ENCODE measurements at regions not wholly inside any gene's neighbourhood (a gene's known extent, or its start where the extent isn't known, plus 50 kb on each side); places are given as distances from the start of the nearest gene placed in this dataset.

DNA sequence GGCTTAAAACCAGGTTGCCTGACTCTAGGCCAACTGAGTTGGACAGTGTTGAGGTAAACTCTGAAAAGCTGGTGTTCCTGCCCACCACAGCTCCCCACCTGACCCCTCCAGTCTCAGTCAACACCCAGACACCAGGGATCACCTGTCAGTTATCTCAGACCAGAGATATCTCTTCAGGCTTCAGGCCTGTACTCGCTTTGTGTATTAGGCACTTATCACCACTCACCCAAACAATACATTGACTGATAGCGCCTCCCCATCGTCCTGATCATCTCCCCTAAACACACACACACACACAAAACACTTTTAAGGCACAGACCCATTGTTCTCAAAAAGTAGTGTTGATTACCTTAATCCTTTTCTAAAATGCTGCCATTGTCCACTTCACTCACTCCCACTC lies 111.5 kb downstream of the PLCE1 start:
- H3K36me3 Mint-ChIP-seq, result no peaks in the 10 kb centered on the region
- ChIA-PET POLR2A (interaction anchor here (0.7 kb wide), 1 partner anchor 74 kb away, joined by 4 read pairs; no protein-coding TSS in a partner anchor), CTCF (no interaction called here)
- H3K27me3 Mint-ChIP-seq (ENCODE audit: low read depth), result no peaks in the 10 kb centered on the region; the same call in none of the 2 replicates
- DNase-seq (ENCODE audit: low spot score) (no peak), ATAC-seq (no peak)
- TF ChIP-seq, protein P1, sequence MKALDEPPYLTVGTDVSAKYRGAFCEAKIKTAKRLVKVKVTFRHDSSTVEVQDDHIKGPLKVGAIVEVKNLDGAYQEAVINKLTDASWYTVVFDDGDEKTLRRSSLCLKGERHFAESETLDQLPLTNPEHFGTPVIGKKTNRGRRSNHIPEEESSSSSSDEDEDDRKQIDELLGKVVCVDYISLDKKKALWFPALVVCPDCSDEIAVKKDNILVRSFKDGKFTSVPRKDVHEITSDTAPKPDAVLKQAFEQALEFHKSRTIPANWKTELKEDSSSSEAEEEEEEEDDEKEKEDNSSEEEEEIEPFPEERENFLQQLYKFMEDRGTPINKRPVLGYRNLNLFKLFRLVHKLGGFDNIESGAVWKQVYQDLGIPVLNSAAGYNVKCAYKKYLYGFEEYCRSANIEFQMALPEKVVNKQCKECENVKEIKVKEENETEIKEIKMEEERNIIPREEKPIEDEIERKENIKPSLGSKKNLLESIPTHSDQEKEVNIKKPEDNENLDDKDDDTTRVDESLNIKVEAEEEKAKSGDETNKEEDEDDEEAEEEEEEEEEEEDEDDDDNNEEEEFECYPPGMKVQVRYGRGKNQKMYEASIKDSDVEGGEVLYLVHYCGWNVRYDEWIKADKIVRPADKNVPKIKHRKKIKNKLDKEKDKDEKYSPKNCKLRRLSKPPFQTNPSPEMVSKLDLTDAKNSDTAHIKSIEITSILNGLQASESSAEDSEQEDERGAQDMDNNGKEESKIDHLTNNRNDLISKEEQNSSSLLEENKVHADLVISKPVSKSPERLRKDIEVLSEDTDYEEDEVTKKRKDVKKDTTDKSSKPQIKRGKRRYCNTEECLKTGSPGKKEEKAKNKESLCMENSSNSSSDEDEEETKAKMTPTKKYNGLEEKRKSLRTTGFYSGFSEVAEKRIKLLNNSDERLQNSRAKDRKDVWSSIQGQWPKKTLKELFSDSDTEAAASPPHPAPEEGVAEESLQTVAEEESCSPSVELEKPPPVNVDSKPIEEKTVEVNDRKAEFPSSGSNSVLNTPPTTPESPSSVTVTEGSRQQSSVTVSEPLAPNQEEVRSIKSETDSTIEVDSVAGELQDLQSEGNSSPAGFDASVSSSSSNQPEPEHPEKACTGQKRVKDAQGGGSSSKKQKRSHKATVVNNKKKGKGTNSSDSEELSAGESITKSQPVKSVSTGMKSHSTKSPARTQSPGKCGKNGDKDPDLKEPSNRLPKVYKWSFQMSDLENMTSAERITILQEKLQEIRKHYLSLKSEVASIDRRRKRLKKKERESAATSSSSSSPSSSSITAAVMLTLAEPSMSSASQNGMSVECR (CRISPR knock-in tag; IDR thresholded peaks at IDR 0.05; ENCODE audit: borderline replicate concordance), result no peak
- no peak for TF ChIP-seq NR3C1 (CRISPR knock-in tag; conservative IDR thresholded peaks at IDR 0.05; ENCODE audit: low read depth)
- TF ChIP-seq FOXP1 (CRISPR knock-in tag; IDR thresholded peaks at IDR 0.05; ENCODE audit: borderline replicate concordance), result no peak
- TF ChIP-seq, protein P2, sequence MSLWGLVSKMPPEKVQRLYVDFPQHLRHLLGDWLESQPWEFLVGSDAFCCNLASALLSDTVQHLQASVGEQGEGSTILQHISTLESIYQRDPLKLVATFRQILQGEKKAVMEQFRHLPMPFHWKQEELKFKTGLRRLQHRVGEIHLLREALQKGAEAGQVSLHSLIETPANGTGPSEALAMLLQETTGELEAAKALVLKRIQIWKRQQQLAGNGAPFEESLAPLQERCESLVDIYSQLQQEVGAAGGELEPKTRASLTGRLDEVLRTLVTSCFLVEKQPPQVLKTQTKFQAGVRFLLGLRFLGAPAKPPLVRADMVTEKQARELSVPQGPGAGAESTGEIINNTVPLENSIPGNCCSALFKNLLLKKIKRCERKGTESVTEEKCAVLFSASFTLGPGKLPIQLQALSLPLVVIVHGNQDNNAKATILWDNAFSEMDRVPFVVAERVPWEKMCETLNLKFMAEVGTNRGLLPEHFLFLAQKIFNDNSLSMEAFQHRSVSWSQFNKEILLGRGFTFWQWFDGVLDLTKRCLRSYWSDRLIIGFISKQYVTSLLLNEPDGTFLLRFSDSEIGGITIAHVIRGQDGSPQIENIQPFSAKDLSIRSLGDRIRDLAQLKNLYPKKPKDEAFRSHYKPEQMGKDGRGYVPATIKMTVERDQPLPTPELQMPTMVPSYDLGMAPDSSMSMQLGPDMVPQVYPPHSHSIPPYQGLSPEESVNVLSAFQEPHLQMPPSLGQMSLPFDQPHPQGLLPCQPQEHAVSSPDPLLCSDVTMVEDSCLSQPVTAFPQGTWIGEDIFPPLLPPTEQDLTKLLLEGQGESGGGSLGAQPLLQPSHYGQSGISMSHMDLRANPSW (CRISPR knock-in tag; conservative IDR thresholded peaks at IDR 0.05; ENCODE audit: low read depth), result no peak
- TF ChIP-seq, protein P3, sequence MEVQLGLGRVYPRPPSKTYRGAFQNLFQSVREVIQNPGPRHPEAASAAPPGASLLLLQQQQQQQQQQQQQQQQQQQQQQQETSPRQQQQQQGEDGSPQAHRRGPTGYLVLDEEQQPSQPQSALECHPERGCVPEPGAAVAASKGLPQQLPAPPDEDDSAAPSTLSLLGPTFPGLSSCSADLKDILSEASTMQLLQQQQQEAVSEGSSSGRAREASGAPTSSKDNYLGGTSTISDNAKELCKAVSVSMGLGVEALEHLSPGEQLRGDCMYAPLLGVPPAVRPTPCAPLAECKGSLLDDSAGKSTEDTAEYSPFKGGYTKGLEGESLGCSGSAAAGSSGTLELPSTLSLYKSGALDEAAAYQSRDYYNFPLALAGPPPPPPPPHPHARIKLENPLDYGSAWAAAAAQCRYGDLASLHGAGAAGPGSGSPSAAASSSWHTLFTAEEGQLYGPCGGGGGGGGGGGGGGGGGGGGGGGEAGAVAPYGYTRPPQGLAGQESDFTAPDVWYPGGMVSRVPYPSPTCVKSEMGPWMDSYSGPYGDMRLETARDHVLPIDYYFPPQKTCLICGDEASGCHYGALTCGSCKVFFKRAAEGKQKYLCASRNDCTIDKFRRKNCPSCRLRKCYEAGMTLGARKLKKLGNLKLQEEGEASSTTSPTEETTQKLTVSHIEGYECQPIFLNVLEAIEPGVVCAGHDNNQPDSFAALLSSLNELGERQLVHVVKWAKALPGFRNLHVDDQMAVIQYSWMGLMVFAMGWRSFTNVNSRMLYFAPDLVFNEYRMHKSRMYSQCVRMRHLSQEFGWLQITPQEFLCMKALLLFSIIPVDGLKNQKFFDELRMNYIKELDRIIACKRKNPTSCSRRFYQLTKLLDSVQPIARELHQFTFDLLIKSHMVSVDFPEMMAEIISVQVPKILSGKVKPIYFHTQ (CRISPR knock-in tag; IDR thresholded peaks at IDR 0.05), result no peak
- TF ChIP-seq NFE2L1 (CRISPR knock-in tag; IDR thresholded peaks at IDR 0.05), result no peak
- TF ChIP-seq, protein P4, sequence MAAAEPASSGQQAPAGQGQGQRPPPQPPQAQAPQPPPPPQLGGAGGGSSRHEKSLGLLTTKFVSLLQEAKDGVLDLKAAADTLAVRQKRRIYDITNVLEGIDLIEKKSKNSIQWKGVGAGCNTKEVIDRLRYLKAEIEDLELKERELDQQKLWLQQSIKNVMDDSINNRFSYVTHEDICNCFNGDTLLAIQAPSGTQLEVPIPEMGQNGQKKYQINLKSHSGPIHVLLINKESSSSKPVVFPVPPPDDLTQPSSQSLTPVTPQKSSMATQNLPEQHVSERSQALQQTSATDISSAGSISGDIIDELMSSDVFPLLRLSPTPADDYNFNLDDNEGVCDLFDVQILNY (CRISPR knock-in tag; IDR thresholded peaks at IDR 0.05), result no peak
- TF ChIP-seq ZNF263 (CRISPR knock-in tag; IDR thresholded peaks at IDR 0.05; ENCODE audit: low read depth), result no peak
- TF ChIP-seq, protein P5, sequence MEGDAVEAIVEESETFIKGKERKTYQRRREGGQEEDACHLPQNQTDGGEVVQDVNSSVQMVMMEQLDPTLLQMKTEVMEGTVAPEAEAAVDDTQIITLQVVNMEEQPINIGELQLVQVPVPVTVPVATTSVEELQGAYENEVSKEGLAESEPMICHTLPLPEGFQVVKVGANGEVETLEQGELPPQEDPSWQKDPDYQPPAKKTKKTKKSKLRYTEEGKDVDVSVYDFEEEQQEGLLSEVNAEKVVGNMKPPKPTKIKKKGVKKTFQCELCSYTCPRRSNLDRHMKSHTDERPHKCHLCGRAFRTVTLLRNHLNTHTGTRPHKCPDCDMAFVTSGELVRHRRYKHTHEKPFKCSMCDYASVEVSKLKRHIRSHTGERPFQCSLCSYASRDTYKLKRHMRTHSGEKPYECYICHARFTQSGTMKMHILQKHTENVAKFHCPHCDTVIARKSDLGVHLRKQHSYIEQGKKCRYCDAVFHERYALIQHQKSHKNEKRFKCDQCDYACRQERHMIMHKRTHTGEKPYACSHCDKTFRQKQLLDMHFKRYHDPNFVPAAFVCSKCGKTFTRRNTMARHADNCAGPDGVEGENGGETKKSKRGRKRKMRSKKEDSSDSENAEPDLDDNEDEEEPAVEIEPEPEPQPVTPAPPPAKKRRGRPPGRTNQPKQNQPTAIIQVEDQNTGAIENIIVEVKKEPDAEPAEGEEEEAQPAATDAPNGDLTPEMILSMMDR (IDR thresholded peaks at IDR 0.05), result no peak
- TF ChIP-seq, protein P6, sequence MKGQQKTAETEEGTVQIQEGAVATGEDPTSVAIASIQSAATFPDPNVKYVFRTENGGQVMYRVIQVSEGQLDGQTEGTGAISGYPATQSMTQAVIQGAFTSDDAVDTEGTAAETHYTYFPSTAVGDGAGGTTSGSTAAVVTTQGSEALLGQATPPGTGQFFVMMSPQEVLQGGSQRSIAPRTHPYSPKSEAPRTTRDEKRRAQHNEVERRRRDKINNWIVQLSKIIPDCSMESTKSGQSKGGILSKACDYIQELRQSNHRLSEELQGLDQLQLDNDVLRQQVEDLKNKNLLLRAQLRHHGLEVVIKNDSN (CRISPR knock-in tag; IDR thresholded peaks at IDR 0.05), result no peak
- no peak for TF ChIP-seq JAZF1 (CRISPR knock-in tag; IDR thresholded peaks at IDR 0.05)
- no peak for TF ChIP-seq GRHL2 (CRISPR knock-in tag; IDR thresholded peaks at IDR 0.05; ENCODE audit: insufficient replicate concordance, severe bottlenecking)
- no peak for TF ChIP-seq ZNF671 (CRISPR knock-in tag; IDR thresholded peaks at IDR 0.05)
- TF ChIP-seq ZNF138 (CRISPR knock-in tag; conservative IDR thresholded peaks at IDR 0.05), result no peak
- TF ChIP-seq NR2C2 (CRISPR knock-in tag; IDR thresholded peaks at IDR 0.05), result no peak
- TF ChIP-seq, protein P7, sequence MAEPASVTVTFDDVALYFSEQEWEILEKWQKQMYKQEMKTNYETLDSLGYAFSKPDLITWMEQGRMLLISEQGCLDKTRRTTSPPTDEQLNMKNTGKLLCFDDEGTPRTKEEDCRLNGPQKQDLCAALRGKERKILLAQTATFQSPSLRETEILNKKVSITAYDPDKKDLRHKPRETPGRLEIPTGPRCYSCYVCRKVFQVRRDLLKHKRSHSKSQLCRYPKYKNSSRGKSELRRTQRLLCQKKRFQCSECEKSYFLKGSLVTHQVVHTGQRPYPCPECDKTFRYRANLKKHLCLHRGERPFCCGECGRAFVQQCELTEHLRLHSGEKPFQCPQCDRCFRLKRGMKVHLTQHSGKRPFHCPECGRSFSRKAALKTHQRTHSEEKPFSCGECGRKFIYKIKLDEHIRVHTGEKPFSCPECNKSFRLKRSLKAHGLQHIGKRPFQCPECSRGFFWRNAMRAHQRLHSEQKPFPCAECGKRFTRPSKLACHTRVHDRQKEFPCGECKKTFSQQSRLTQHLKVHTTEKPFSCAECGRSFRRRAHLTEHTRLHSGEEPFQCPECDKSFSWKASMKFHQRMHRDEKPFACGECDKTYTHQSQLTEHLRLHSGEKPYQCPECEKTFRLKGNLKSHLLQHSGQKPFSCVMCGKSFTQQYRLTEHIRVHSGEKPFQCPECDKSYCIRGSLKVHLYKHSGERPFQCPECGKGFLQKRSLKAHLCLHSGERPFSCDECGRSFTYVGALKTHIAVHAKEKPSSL (CRISPR knock-in tag; conservative IDR thresholded peaks at IDR 0.05), result no peak
- H3K27ac Mint-ChIP-seq, result no peak overlapping the region
- H3K4me3 Mint-ChIP-seq, result no peak overlapping the region
- H3K9me3 Mint-ChIP-seq, result no peaks in the 10 kb centered on the region
- H3K4me1 Mint-ChIP-seq, result peaks cover 2% of the 10 kb centered on the region

Measured in WTC11 (cell line).